ENCODE measurements at regions not wholly inside any gene's neighbourhood (a gene's known extent, or its start where the extent isn't known, plus 50 kb on each side); places are given as distances from the start of the nearest gene placed in this dataset.

DNA sequence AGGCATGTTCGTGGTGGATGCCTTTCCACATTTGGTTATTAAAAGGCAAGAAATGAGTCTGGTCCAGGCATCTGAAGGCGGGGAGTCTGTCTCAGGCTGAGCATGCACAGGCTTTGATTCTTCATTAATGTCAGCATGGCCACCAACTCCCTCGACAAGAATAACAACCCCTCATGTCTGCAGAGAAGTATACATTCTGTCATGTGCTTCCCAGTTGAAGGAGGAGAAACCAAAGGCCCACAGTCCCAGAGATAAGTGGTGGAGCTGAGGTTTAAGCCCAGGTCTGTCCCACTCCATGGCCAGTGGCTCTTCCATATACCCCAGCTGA is 61.6 kb upstream of the LAPTM5 start:
- TF ChIP-seq SPI1 (IDR thresholded peaks at IDR 0.05; ENCODE audit: borderline replicate concordance, low read depth), result no peak
- no peak for TF ChIP-seq REST (IDR thresholded peaks at IDR 0.05; ENCODE audit: insufficient replicate concordance, low read depth)
- TF ChIP-seq GABPA (IDR thresholded peaks at IDR 0.05; ENCODE audit: low read depth), result no peak
- Histone ChIP-seq H3K27ac (replicated peaks) (no peak overlapping the region), H3K4me3 (replicated peaks; ENCODE audit: insufficient read depth, low read length) (no peak overlapping the region), H3K27me3 (ENCODE audit: insufficient read depth, poor library complexity, severe bottlenecking) (peaks cover 30% of the 10 kb centered on the region)
- no peak for DNase-seq (ENCODE audit: low read depth in 1 of 2, low spot score in 1 of 2)

DNA sequence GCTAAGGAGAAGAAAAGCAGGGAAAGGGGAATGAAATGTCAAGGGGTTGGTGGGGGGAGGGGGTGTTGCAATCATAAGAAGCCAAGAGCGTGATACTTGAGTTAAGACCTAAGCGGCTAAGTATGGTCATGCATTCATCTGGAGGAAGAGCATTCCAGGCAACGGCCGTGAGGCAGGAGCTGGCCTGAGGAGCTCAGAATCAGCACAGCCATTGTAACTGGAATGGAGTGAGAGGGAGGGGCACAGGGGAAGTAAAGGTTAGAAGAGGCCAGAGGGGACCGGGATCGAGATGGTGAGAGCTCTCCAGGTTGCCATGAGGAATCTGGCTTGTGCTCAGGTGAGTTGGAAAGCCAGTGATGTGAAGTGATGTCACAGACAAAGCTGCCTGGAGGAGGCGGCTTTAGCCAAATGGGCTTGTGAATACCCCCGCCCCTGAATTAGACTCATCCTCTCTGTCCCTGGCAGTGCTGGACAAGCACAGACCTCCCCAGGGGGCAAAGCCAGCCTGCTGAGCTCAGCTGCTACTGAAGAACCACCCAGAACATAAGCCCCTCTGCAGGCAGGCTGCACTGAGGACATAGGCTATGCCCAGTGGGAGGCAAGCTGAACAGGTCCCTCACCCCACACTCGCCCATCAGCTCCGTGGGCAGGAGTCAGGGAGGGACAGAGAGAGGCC is 61.1 kb upstream of the LAPTM5 start:
- H3K27ac ChIP-seq (replicated peaks), result no peak overlapping the region
- no peak overlapping the region for H3K4me3 ChIP-seq (replicated peaks; ENCODE audit: insufficient read depth, low read length)
- DNase-seq (ENCODE audit: low read depth in 1 of 2, low spot score in 1 of 2), result no peak
- TF ChIP-seq POLR2AphosphoS5 (IDR thresholded peaks at IDR 0.05; ENCODE audit: low read depth) (no peak), REST (IDR thresholded peaks at IDR 0.05; ENCODE audit: insufficient replicate concordance, low read depth) (no peak), GABPA (IDR thresholded peaks at IDR 0.05; ENCODE audit: low read depth) (no peak), SPI1 (IDR thresholded peaks at IDR 0.05; ENCODE audit: borderline replicate concordance, low read depth) (no peak)
- TF ChIP-seq, protein P1, sequence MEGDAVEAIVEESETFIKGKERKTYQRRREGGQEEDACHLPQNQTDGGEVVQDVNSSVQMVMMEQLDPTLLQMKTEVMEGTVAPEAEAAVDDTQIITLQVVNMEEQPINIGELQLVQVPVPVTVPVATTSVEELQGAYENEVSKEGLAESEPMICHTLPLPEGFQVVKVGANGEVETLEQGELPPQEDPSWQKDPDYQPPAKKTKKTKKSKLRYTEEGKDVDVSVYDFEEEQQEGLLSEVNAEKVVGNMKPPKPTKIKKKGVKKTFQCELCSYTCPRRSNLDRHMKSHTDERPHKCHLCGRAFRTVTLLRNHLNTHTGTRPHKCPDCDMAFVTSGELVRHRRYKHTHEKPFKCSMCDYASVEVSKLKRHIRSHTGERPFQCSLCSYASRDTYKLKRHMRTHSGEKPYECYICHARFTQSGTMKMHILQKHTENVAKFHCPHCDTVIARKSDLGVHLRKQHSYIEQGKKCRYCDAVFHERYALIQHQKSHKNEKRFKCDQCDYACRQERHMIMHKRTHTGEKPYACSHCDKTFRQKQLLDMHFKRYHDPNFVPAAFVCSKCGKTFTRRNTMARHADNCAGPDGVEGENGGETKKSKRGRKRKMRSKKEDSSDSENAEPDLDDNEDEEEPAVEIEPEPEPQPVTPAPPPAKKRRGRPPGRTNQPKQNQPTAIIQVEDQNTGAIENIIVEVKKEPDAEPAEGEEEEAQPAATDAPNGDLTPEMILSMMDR (IDR thresholded peaks at IDR 0.05; ENCODE audit: insufficient read depth, low read length), result no peak
- peaks cover 30% of the 10 kb centered on the region for H3K27me3 ChIP-seq (ENCODE audit: insufficient read depth, poor library complexity, severe bottlenecking)

DNA sequence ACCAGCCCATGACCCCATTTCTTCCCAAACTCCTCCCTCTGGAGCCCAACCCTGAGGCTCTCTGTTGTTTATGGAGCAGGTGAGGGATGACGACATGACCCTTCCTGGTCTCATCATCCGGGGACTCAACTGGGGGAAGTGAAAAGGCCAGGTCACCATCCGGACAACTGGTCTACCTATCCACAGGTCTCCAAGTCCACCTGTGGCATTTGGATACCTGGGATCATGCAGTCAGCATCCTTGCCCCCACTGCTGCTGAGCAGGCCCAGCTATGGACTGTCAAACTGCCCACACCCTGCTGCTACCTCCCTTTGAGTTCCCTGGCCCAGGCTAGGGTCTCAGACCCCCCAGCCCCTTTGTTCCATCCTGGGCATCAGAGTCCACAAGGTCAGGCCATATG is 60.0 kb upstream of the LAPTM5 start:
- Histone ChIP-seq H3K27ac (replicated peaks) (no peak overlapping the region), H3K27me3 (ENCODE audit: insufficient read depth, poor library complexity, severe bottlenecking) (peaks cover 36% of the 10 kb centered on the region), H3K4me3 (replicated peaks; ENCODE audit: insufficient read depth, low read length) (no peak overlapping the region)
- no peak for TF ChIP-seq REST (IDR thresholded peaks at IDR 0.05; ENCODE audit: insufficient replicate concordance, low read depth)
- DNase-seq (ENCODE audit: low read depth in 1 of 2, low spot score in 1 of 2), result no peak

DNA sequence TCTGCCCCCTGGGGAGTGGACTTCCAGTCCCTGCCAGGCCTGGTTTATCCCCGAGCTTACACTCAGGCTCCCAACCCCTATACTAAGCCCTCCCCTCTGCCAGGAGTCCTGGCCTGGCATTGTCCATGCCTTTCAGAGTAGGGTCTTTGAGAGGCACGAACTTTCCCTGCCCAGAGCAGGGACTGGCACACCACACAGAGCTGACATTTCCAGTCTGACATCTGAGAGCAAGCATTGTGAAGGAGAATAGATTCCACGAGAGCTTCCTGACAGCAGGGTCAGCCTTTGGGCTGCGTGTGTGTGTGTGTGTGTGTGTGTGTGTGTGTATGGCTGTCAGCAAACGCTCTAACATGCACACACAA is 59.5 kb upstream of the LAPTM5 start:
- Histone ChIP-seq H3K4me3 (replicated peaks; ENCODE audit: insufficient read depth, low read length) (no peak overlapping the region), H3K27me3 (ENCODE audit: insufficient read depth, poor library complexity, severe bottlenecking) (peaks cover 41% of the 10 kb centered on the region), H3K27ac (replicated peaks) (no peak overlapping the region)
- DNase-seq (ENCODE audit: low read depth in 1 of 2, low spot score in 1 of 2), result no peak
- no peak for TF ChIP-seq SPI1 (IDR thresholded peaks at IDR 0.05; ENCODE audit: borderline replicate concordance, low read depth)
- TF ChIP-seq, protein P1 (IDR thresholded peaks at IDR 0.05; ENCODE audit: insufficient read depth, low read length), result no peak
- TF ChIP-seq REST (IDR thresholded peaks at IDR 0.05; ENCODE audit: insufficient replicate concordance, low read depth), result no peak
- TF ChIP-seq POLR2AphosphoS5 (IDR thresholded peaks at IDR 0.05; ENCODE audit: low read depth), result no peak
- TF ChIP-seq GABPA (IDR thresholded peaks at IDR 0.05; ENCODE audit: low read depth), result no peak
